Lower leg skin (tissue), 4 donors: ENCODE measurements at regions not wholly inside any gene's neighbourhood (a gene's known extent, or its start where the extent isn't known, plus 50 kb on each side); places are given as distances from the start of the nearest gene placed in this dataset.
A peak's percentile ranks its signal among the peaks of the same experiment; 100 is the strongest.

Experiments
- DNase-seq, 2 donors: peaks; one replicate each; pipeline ENCODE4 v3.0.0-alpha.2; 2019; ENCODE audit warnings: low spot score in 2 of 2
- H3K4me3 ChIP-seq: fragments of 200-600 bp; sonication (generic); 2 replicates; pipeline ENCODE4 v1.5.1; 2017; ENCODE audit warnings: mild to moderate bottlenecking, low read depth; ENCODE audit not compliant: poor library complexity, severe bottlenecking
- POLR2A ChIP-seq, 2 donors: fragments of 450-650 bp; IDR thresholded peaks; one replicate each; pipeline ENCODE4 v1.6.1; 2016 to 2017; ENCODE audit warnings: antibody characterized with exemption in 2 of 2, mild to moderate bottlenecking in 1 of 2, moderate library complexity in 1 of 2
- WGBS, 2 donors: methylation state at CpG; one replicate each; pipeline ENCODE4 v1.1.5; 2018; 5-methylcytosine and 5-hydroxymethylcytosine counted together
- intact Hi-C: fragments of 100-400 bp; cut with DNase I; formaldehyde crosslinking; loops from one replicate; pipeline ENCODE4 v1.15.0; 2023; ENCODE audit warnings: low total_unique reads
- TF ChIP-seq, protein P1 (sequence below), 3 donors: fragments of 450-650 bp; IDR thresholded peaks; one replicate each; pipeline ENCODE4 v1.5.1; 2016; ENCODE audit warnings: antibody characterized with exemption in 3 of 3, mild to moderate bottlenecking in 3 of 3, moderate library complexity in 2 of 3

DNA sequence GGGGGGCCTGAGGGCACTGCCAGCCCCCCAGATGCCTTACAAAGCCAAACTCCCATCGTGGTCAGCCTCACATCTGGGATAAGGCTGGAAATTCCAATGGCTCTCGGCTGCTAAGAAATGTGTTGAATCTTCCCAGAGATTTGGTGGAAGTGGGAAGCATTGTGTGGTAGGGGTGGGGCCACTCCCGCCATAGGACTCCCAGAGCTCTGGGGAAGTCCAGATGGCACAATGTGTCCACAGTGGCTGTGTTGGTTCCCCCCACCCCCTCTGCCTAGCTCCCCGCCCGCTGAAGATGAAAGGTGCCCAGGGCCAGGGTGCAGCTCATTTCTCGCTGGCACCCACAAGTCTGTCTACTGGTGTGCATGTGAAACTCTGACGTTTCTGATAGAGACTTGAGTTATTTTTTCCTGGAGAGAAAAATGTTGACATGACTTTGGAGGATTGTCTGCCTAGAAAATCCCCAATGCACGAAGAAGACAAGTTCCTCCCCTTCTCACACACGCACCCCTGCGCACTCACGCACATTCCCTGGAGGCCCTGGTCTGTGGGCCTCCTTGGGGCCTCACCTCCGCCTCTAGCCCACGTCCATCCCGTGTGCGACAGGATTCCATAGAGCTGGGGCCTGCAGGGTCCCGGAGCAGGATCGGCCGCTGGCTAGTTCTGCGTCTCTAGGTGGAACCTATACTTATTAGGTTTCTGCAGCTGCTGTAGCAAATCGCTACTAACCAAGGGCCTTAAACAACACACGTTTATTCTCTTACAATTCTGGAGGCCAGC, 199.1 kb downstream of the ZFP36L2 start:
- WGBS, 2 donors = 40 to 49% methylated on average over 21 of the region's 21 CpGs
- H3K4me3 ChIP-seq = no peak overlapping the region
- DNase-seq = peak; percentile 60 to 94
- TF ChIP-seq, protein P1, sequence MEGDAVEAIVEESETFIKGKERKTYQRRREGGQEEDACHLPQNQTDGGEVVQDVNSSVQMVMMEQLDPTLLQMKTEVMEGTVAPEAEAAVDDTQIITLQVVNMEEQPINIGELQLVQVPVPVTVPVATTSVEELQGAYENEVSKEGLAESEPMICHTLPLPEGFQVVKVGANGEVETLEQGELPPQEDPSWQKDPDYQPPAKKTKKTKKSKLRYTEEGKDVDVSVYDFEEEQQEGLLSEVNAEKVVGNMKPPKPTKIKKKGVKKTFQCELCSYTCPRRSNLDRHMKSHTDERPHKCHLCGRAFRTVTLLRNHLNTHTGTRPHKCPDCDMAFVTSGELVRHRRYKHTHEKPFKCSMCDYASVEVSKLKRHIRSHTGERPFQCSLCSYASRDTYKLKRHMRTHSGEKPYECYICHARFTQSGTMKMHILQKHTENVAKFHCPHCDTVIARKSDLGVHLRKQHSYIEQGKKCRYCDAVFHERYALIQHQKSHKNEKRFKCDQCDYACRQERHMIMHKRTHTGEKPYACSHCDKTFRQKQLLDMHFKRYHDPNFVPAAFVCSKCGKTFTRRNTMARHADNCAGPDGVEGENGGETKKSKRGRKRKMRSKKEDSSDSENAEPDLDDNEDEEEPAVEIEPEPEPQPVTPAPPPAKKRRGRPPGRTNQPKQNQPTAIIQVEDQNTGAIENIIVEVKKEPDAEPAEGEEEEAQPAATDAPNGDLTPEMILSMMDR (IDR thresholded peaks at IDR 0.05) = no peak
- TF ChIP-seq POLR2A (IDR thresholded peaks at IDR 0.05) = no peak
- intact Hi-C loops = no loop called here

GRCh38 chr2:43026426-43027096, 199.8 kb downstream of the ZFP36L2 start:
- DNase-seq = peak in 1 of 2 donors; percentile 91
- no peak overlapping the region for H3K4me3 ChIP-seq
- 75 to 79% methylated on average over 17 of the region's 17 CpGs for WGBS, 2 donors
- TF ChIP-seq POLR2A (IDR thresholded peaks at IDR 0.05) = no peak
- TF ChIP-seq, protein P1 (IDR thresholded peaks at IDR 0.05) = no peak
- intact Hi-C loops = no loop called here

DNA sequence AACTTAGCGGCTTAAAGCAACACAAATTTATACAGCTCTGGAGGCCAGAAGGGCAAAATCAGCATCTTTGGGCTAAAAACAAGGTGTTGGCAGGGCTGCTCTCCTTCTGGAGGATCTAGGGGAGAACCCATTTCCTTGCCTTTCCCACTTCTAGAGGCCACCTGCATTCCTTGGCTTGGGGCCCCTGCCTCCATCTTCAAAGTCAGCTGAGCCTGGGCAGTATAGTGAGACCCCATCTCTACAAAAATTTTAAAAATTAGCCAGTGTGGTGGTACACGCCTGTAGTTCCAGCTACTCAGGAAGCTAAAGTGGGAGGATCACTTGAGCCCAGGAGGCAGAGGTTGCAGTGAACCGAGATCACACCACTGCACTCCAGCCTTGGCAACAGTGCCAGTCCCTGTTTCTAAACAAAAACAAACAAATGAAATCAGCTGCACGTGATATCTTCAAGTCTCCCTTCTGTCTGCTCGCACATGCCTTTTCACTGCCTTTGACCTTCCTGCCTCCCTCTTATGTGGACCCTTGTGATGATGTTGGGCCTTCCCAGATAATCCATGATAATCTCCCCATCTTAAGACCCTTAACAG, 200.6 kb downstream of the ZFP36L2 start:
- TF ChIP-seq, protein P1 (IDR thresholded peaks at IDR 0.05) = no peak
- TF ChIP-seq POLR2A (IDR thresholded peaks at IDR 0.05) = no peak
- 75 to 76% methylated on average over 5 of the region's 5 CpGs for WGBS, 2 donors
- intact Hi-C loops = no loop called here
- DNase-seq = peak in 1 of 2 donors; percentile 32
- no peak overlapping the region for H3K4me3 ChIP-seq

- intact Hi-C loops = no loop called here
- DNase-seq = peak in 1 of 2 donors; percentile 88
- H3K4me3 ChIP-seq = no peak overlapping the region
- WGBS, 2 donors = 38 to 45% methylated on average over 9 of the region's 9 CpGs
- no peak for TF ChIP-seq POLR2A (IDR thresholded peaks at IDR 0.05)
- TF ChIP-seq, protein P1 (IDR thresholded peaks at IDR 0.05) = peak in 1 of 3 donors; percentile 55
Measured at GRCh38 chr2:43024515-43025011, 201.8 kb downstream of the ZFP36L2 start.

DNA sequence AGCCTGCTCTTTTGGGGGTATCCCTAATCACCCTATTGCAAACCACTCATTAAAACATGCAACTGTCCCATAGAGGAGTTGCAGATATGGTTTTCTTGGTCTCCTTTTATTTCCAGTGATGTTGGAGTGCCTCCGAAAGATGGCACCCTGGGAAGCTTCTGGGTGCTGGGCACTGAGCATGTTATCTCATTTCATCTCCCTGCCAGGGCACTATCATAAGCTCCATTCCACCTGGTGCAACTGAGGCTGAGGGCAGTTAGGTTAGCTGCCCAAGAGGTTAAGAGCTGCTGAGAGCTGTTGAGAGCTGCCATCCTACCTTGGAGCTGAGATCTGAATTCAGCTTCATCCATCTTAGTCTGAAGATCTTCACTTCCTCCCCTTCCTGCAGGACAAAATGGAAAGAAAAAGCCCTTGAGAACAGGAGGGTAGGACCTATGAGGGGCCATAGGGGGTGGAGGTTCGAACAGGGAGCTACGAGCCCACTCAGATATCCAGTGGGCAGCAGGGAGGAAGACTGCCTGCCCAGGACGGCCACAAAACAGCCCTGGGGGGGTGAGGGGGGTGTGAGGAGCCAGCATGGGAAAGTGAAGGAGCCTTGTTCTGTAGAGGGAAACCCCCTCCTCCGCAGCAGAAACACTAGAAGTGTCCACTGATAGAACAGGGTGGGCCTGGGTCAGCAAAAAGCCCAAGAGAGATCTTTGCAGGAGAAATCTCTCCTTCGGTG, 202.5 kb downstream of the ZFP36L2 start:
- TF ChIP-seq, protein P1 (IDR thresholded peaks at IDR 0.05) = no peak
- TF ChIP-seq POLR2A (IDR thresholded peaks at IDR 0.05) = no peak
- intact Hi-C loops = no loop called here

More for the DNA sequence above, 202.5 kb downstream of the ZFP36L2 start:
- no peak overlapping the region for H3K4me3 ChIP-seq
- WGBS, 2 donors = 81 to 86% methylated on average over 6 of the region's 6 CpGs
- DNase-seq = peak in 1 of 2 donors; percentile 70
